Upper lobe of left lung (tissue), 4 donors: ENCODE measurements at regions not wholly inside any gene's neighbourhood (a gene's known extent, or its start where the extent isn't known, plus 50 kb on each side); places are given as distances from the start of the nearest gene placed in this dataset.

Source experiments
- EP300 ChIP-seq, 4 donors: sonication (generic); formaldehyde crosslinking; IDR thresholded peaks; one replicate each; pipeline ENCODE4 v1.5.1; 2017; ENCODE audit warnings: antibody characterized with exemption in 4 of 4, control low read depth in 2 of 4
- POLR2AphosphoS5 ChIP-seq, 2 donors: sonication (generic); formaldehyde crosslinking; IDR thresholded peaks; one replicate each; pipeline ENCODE4 v1.5.1; 2017; ENCODE audit warnings: antibody characterized with exemption in 2 of 2
- TF ChIP-seq, protein P1 (sequence below), 6 experiments: fragments of 450-650 bp in 4 of 6; fragments of 200-600 bp in 2 of 6; sonication (generic) in 2 of 6; IDR thresholded peaks; one replicate each; pipeline ENCODE4 v1.5.1; 2016 to 2019; ENCODE audit warnings: antibody characterized with exemption in 6 of 6

DNA sequence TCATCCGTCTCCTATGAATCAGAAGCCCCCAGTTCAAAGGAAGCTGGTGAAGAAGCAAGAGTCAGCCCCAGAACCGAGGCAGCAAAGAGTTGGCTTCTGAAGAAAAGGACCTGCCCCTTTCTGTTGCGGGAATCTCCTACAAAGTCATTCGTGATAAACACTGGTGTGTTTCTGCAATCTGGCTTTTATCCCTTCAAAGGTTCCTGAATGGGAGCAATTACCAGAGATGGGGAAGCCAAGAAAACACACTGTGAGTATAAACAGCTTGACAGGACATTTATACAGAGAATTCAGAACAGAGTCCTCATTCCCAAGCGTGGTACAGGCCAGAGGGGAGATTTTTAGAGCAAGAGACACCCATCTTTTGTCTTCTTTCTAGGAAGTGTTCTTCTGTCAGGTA lies 226.8 kb upstream of the LNX1 start:
- TF ChIP-seq POLR2AphosphoS5 (IDR thresholded peaks at IDR 0.05) (no peak), EP300 (IDR thresholded peaks at IDR 0.05) (no peak)
- TF ChIP-seq, protein P1, sequence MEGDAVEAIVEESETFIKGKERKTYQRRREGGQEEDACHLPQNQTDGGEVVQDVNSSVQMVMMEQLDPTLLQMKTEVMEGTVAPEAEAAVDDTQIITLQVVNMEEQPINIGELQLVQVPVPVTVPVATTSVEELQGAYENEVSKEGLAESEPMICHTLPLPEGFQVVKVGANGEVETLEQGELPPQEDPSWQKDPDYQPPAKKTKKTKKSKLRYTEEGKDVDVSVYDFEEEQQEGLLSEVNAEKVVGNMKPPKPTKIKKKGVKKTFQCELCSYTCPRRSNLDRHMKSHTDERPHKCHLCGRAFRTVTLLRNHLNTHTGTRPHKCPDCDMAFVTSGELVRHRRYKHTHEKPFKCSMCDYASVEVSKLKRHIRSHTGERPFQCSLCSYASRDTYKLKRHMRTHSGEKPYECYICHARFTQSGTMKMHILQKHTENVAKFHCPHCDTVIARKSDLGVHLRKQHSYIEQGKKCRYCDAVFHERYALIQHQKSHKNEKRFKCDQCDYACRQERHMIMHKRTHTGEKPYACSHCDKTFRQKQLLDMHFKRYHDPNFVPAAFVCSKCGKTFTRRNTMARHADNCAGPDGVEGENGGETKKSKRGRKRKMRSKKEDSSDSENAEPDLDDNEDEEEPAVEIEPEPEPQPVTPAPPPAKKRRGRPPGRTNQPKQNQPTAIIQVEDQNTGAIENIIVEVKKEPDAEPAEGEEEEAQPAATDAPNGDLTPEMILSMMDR (IDR thresholded peaks at IDR 0.05): no peak
